ENCODE measurements at regions not wholly inside any gene's neighbourhood (a gene's known extent, or its start where the extent isn't known, plus 50 kb on each side); places are given as distances from the start of the nearest gene placed in this dataset.
A peak's percentile ranks its signal among the peaks of the same experiment; 100 is the strongest.
"Not testable (repeated sequence)": the region's sequence is repeated elsewhere in the genome, so short reads cannot be mapped to it uniquely, and the experiment has no call there.

- DNase-seq: no peak
Observed at GRCh38 chr5:15333091-15333490, 166.9 kb upstream of the FBXL7 start.

- DNase-seq: peak; percentile 73
Observed at GRCh38 chr5:15326932-15327331, 173.0 kb upstream of the FBXL7 start.

GRCh38 chr5:15326471-15326870, 173.5 kb upstream of the FBXL7 start:
- DNase-seq: peak; percentile 67

GRCh38 chr5:15322421-15322820, 177.6 kb upstream of the FBXL7 start:
- no peak for DNase-seq

- no peak for DNase-seq
Observed at GRCh38 chr5:15321776-15322175, 178.2 kb upstream of the FBXL7 start.

- DNase-seq: no peak
Observed at GRCh38 chr5:15320871-15321270, 179.1 kb upstream of the FBXL7 start.

GRCh38 chr5:15304914-15305834, 194.8 kb upstream of the FBXL7 start:
- DNase-seq: no peak

GRCh38 chr5:15304066-15304731, 195.8 kb upstream of the FBXL7 start:
- DNase-seq: peak; percentile 62

GRCh38 chr5:15300141-15300540, 199.8 kb upstream of the FBXL7 start:
- no peak for DNase-seq

GRCh38 chr5:15290953-15291352, 209.0 kb upstream of the FBXL7 start:
- no peak for DNase-seq

- no peak for DNase-seq
Observed at GRCh38 chr5:15286650-15287049, 213.3 kb upstream of the FBXL7 start.

- DNase-seq: peak; percentile 56
Observed at GRCh38 chr5:15285901-15286583, 213.9 kb upstream of the FBXL7 start.

- no peak for DNase-seq
Observed at GRCh38 chr5:15284706-15285105, 215.3 kb upstream of the FBXL7 start.

GRCh38 chr5:15283076-15283475, 216.9 kb upstream of the FBXL7 start:
- no peak for DNase-seq

- no peak for DNase-seq
Observed at GRCh38 chr5:15282611-15283010, 217.4 kb upstream of the FBXL7 start.

- not testable (repeated sequence) for DNase-seq
Observed at GRCh38 chr5:15271596-15271995, 228.4 kb upstream of the FBXL7 start.

GRCh38 chr5:15267966-15268365, 232.0 kb upstream of the FBXL7 start:
- DNase-seq: no peak

GRCh38 chr5:15266841-15267240, 233.1 kb upstream of the FBXL7 start:
- DNase-seq: no peak

GRCh38 chr5:15266229-15266628, 233.8 kb upstream of the FBXL7 start:
- DNase-seq: no peak

- DNase-seq: no peak
Observed at GRCh38 chr5:15263942-15264341, 236.0 kb upstream of the FBXL7 start.

- DNase-seq: no peak
Observed at GRCh38 chr5:15263406-15263805, 236.6 kb upstream of the FBXL7 start.

GRCh38 chr5:15261269-15261995, 238.5 kb upstream of the FBXL7 start:
- no peak for DNase-seq

Data from NCI-H226 (cell line).